Adrenal gland (tissue), 5 donors: ENCODE measurements at regions not wholly inside any gene's neighbourhood (a gene's known extent, or its start where the extent isn't known, plus 50 kb on each side); places are given as distances from the start of the nearest gene placed in this dataset.

Experiments used
- CTCF ChIP-seq, 6 experiments: fragments of 450-650 bp in 4 of 6; fragments of 200-600 bp in 2 of 6; sonication (generic) in 1 of 6; IDR thresholded peaks; 1 replicate in 5 of 6; 2 replicates in 1 of 6; pipeline versions ENCODE4 v1.5.1 to v1.8.0; 2016 to 2021; ENCODE audit warnings: antibody characterized with exemption in 6 of 6, mild to moderate bottlenecking in 2 of 6, moderate library complexity in 1 of 6
- POLR2A ChIP-seq, 2 donors: fragments of 450-650 bp; IDR thresholded peaks; one replicate each; pipeline ENCODE4 v1.6.1; 2017; ENCODE audit warnings: antibody characterized with exemption in 2 of 2, mild to moderate bottlenecking in 2 of 2, moderate library complexity in 1 of 2
- donor health status: DM: no; HTN: no; CAD: no.

GRCh38 chrX:45623266-45623665, 422.6 kb upstream of the DIPK2B start:
- no peak for TF ChIP-seq POLR2A (IDR thresholded peaks at IDR 0.05)
- no peak for TF ChIP-seq CTCF (IDR thresholded peaks at IDR 0.05)
